ENCODE measurements at regions not wholly inside any gene's neighbourhood (a gene's known extent, or its start where the extent isn't known, plus 50 kb on each side); places are given as distances from the start of the nearest gene placed in this dataset.

GRCh38 chr20:6944292-6944691, 176.8 kb downstream of the BMP2 start:
- Histone ChIP-seq H3K27me3 (ENCODE audit: insufficient read depth, low read length) (no peaks in the 10 kb centered on the region), H2AFZ (ENCODE audit: low read length, unreplicated experiment) (no peak overlapping the region), H3K79me2 (ENCODE audit: control insufficient read depth, insufficient read depth, low read length, unreplicated experiment) (no peaks in the 10 kb centered on the region), H3K36me3 (ENCODE audit: insufficient read depth, low read length) (no peaks in the 10 kb centered on the region), H3K27ac (ENCODE audit: low read depth, low read length) (no peak overlapping the region), H3K4me3 (ENCODE audit: low read depth, low read length) (no peak overlapping the region), H3K4me1 (ENCODE audit: control insufficient read depth, insufficient read depth, low read length, unreplicated experiment) (no peaks in the 10 kb centered on the region)

GRCh38 chr20:6953611-6954010, 186.1 kb downstream of the BMP2 start:
- H3K27me3 ChIP-seq (ENCODE audit: insufficient read depth, low read length): no peaks in the 10 kb centered on the region
- H3K79me2 ChIP-seq (ENCODE audit: control insufficient read depth, insufficient read depth, low read length, unreplicated experiment): no peaks in the 10 kb centered on the region
- no peaks in the 10 kb centered on the region for H3K4me1 ChIP-seq (ENCODE audit: control insufficient read depth, insufficient read depth, low read length, unreplicated experiment)
- H3K36me3 ChIP-seq (ENCODE audit: insufficient read depth, low read length): no peaks in the 10 kb centered on the region
- no peak overlapping the region for H2AFZ ChIP-seq (ENCODE audit: low read length, unreplicated experiment)
- no peak overlapping the region for H3K4me3 ChIP-seq (ENCODE audit: low read depth, low read length)
- no peak overlapping the region for H3K27ac ChIP-seq (ENCODE audit: low read depth, low read length)

GRCh38 chr20:6954219-6954618, 186.7 kb downstream of the BMP2 start:
- Histone ChIP-seq H3K4me1 (ENCODE audit: control insufficient read depth, insufficient read depth, low read length, unreplicated experiment) (no peaks in the 10 kb centered on the region), H3K27me3 (ENCODE audit: insufficient read depth, low read length) (no peaks in the 10 kb centered on the region), H3K79me2 (ENCODE audit: control insufficient read depth, insufficient read depth, low read length, unreplicated experiment) (no peaks in the 10 kb centered on the region), H2AFZ (ENCODE audit: low read length, unreplicated experiment) (no peak overlapping the region), H3K36me3 (ENCODE audit: insufficient read depth, low read length) (no peaks in the 10 kb centered on the region), H3K4me3 (ENCODE audit: low read depth, low read length) (no peak overlapping the region), H3K27ac (ENCODE audit: low read depth, low read length) (no peak overlapping the region)

GRCh38 chr20:6956056-6956455, 188.6 kb downstream of the BMP2 start:
- Histone ChIP-seq H3K27me3 (ENCODE audit: insufficient read depth, low read length) (no peaks in the 10 kb centered on the region), H3K79me2 (ENCODE audit: control insufficient read depth, insufficient read depth, low read length, unreplicated experiment) (no peaks in the 10 kb centered on the region), H2AFZ (ENCODE audit: low read length, unreplicated experiment) (no peak overlapping the region), H3K4me1 (ENCODE audit: control insufficient read depth, insufficient read depth, low read length, unreplicated experiment) (no peaks in the 10 kb centered on the region), H3K4me3 (ENCODE audit: low read depth, low read length) (no peak overlapping the region), H3K36me3 (ENCODE audit: insufficient read depth, low read length) (no peaks in the 10 kb centered on the region), H3K27ac (ENCODE audit: low read depth, low read length) (no peak overlapping the region)

- H2AFZ ChIP-seq (ENCODE audit: low read length, unreplicated experiment): no peak overlapping the region
- H3K4me1 ChIP-seq (ENCODE audit: control insufficient read depth, insufficient read depth, low read length, unreplicated experiment): no peaks in the 10 kb centered on the region
- no peak overlapping the region for H3K27ac ChIP-seq (ENCODE audit: low read depth, low read length)
- H3K79me2 ChIP-seq (ENCODE audit: control insufficient read depth, insufficient read depth, low read length, unreplicated experiment): no peaks in the 10 kb centered on the region
- H3K27me3 ChIP-seq (ENCODE audit: insufficient read depth, low read length): no peaks in the 10 kb centered on the region
- H3K4me3 ChIP-seq (ENCODE audit: low read depth, low read length): no peak overlapping the region
- H3K36me3 ChIP-seq (ENCODE audit: insufficient read depth, low read length): no peaks in the 10 kb centered on the region
These were observed 189.1 kb downstream of the BMP2 start for GRCh38 chr20:6956574-6956973.

- H3K36me3 ChIP-seq (ENCODE audit: insufficient read depth, low read length): no peaks in the 10 kb centered on the region
- no peaks in the 10 kb centered on the region for H3K27me3 ChIP-seq (ENCODE audit: insufficient read depth, low read length)
- H3K4me1 ChIP-seq (ENCODE audit: control insufficient read depth, insufficient read depth, low read length, unreplicated experiment): no peaks in the 10 kb centered on the region
- no peak overlapping the region for H3K4me3 ChIP-seq (ENCODE audit: low read depth, low read length)
- H2AFZ ChIP-seq (ENCODE audit: low read length, unreplicated experiment): no peak overlapping the region
- no peaks in the 10 kb centered on the region for H3K79me2 ChIP-seq (ENCODE audit: control insufficient read depth, insufficient read depth, low read length, unreplicated experiment)
- H3K27ac ChIP-seq (ENCODE audit: low read depth, low read length): no peak overlapping the region
These were observed 192.4 kb downstream of the BMP2 start for GRCh38 chr20:6959900-6960312.

- no peak overlapping the region for H3K27ac ChIP-seq (ENCODE audit: low read depth, low read length)
- H3K27me3 ChIP-seq (ENCODE audit: insufficient read depth, low read length): no peaks in the 10 kb centered on the region
- H3K36me3 ChIP-seq (ENCODE audit: insufficient read depth, low read length): no peaks in the 10 kb centered on the region
- H3K4me1 ChIP-seq (ENCODE audit: control insufficient read depth, insufficient read depth, low read length, unreplicated experiment): no peaks in the 10 kb centered on the region
- H2AFZ ChIP-seq (ENCODE audit: low read length, unreplicated experiment): no peak overlapping the region
- H3K79me2 ChIP-seq (ENCODE audit: control insufficient read depth, insufficient read depth, low read length, unreplicated experiment): no peaks in the 10 kb centered on the region
- H3K4me3 ChIP-seq (ENCODE audit: low read depth, low read length): no peak overlapping the region
These were observed 199.2 kb downstream of the BMP2 start for GRCh38 chr20:6966721-6967120.

GRCh38 chr20:6974838-6975237, 207.4 kb downstream of the BMP2 start:
- no peaks in the 10 kb centered on the region for H3K79me2 ChIP-seq (ENCODE audit: control insufficient read depth, insufficient read depth, low read length, unreplicated experiment)

GRCh38 chr20:6975311-6975710, 207.8 kb downstream of the BMP2 start:
- H3K4me3 ChIP-seq (ENCODE audit: low read depth, low read length): no peak overlapping the region
- no peak overlapping the region for H2AFZ ChIP-seq (ENCODE audit: low read length, unreplicated experiment)
- no peaks in the 10 kb centered on the region for H3K27me3 ChIP-seq (ENCODE audit: insufficient read depth, low read length)
- no peaks in the 10 kb centered on the region for H3K4me1 ChIP-seq (ENCODE audit: control insufficient read depth, insufficient read depth, low read length, unreplicated experiment)
- no peaks in the 10 kb centered on the region for H3K79me2 ChIP-seq (ENCODE audit: control insufficient read depth, insufficient read depth, low read length, unreplicated experiment)
- H3K27ac ChIP-seq (ENCODE audit: low read depth, low read length): no peak overlapping the region
- no peaks in the 10 kb centered on the region for H3K36me3 ChIP-seq (ENCODE audit: insufficient read depth, low read length)

More at GRCh38 chr20:6974838-6975237, 207.4 kb downstream of the BMP2 start:
- Histone ChIP-seq H3K4me3 (ENCODE audit: low read depth, low read length) (no peak overlapping the region), H2AFZ (ENCODE audit: low read length, unreplicated experiment) (no peak overlapping the region), H3K4me1 (ENCODE audit: control insufficient read depth, insufficient read depth, low read length, unreplicated experiment) (no peaks in the 10 kb centered on the region), H3K36me3 (ENCODE audit: insufficient read depth, low read length) (no peaks in the 10 kb centered on the region), H3K27ac (ENCODE audit: low read depth, low read length) (no peak overlapping the region), H3K27me3 (ENCODE audit: insufficient read depth, low read length) (no peaks in the 10 kb centered on the region)

GRCh38 chr20:6976106-6976900, 208.8 kb downstream of the BMP2 start:
- Histone ChIP-seq H3K4me3 (ENCODE audit: low read depth, low read length) (no peak overlapping the region), H3K4me1 (ENCODE audit: control insufficient read depth, insufficient read depth, low read length, unreplicated experiment) (no peaks in the 10 kb centered on the region), H3K36me3 (ENCODE audit: insufficient read depth, low read length) (no peaks in the 10 kb centered on the region), H3K79me2 (ENCODE audit: control insufficient read depth, insufficient read depth, low read length, unreplicated experiment) (no peaks in the 10 kb centered on the region), H2AFZ (ENCODE audit: low read length, unreplicated experiment) (no peak overlapping the region), H3K27ac (ENCODE audit: low read depth, low read length) (peak overlapping the region; percentile 47), H3K27me3 (ENCODE audit: insufficient read depth, low read length) (no peaks in the 10 kb centered on the region)

GRCh38 chr20:6979621-6980020, 212.1 kb downstream of the BMP2 start:
- Histone ChIP-seq H3K4me3 (ENCODE audit: low read depth, low read length) (no peak overlapping the region), H3K4me1 (ENCODE audit: control insufficient read depth, insufficient read depth, low read length, unreplicated experiment) (no peaks in the 10 kb centered on the region), H3K27me3 (ENCODE audit: insufficient read depth, low read length) (no peaks in the 10 kb centered on the region), H3K27ac (ENCODE audit: low read depth, low read length) (no peak overlapping the region), H3K79me2 (ENCODE audit: control insufficient read depth, insufficient read depth, low read length, unreplicated experiment) (no peaks in the 10 kb centered on the region), H2AFZ (ENCODE audit: low read length, unreplicated experiment) (no peak overlapping the region), H3K36me3 (ENCODE audit: insufficient read depth, low read length) (no peaks in the 10 kb centered on the region)
